GM21619 (cell line): ENCODE measurements at regions not wholly inside any gene's neighbourhood (a gene's known extent, or its start where the extent isn't known, plus 50 kb on each side); places are given as distances from the start of the nearest gene placed in this dataset.
"Not testable (repeated sequence)": the region's sequence is repeated elsewhere in the genome, so short reads cannot be mapped to it uniquely, and the experiment has no call there.

Source experiments
- ATAC-seq: cut with Tn5 transposase; IDR thresholded peaks from one replicate; pipeline ENCODE4 v1.9.1; 2021; ENCODE audit not compliant: unreplicated experiment

DNA sequence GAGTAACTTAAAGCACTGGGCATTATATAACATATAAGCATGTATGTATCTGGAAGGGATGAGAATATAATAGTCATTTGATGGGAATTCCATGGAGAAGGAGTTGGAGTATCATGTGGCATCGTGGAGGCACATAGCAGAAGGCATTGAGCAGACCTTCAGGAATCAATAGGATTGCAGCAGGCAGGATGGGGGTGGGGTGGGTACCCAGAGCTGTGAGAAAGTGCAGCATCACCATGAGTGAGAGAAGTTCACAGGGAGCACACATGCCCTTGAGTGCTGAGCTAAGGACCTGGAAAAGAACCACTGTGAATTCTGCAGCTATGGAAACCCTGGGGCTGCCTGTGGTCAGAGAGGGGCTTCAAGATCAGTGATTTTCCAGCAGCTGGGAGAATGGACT is 57.3 kb downstream of the MED10 start:
- no peak for ATAC-seq

DNA sequence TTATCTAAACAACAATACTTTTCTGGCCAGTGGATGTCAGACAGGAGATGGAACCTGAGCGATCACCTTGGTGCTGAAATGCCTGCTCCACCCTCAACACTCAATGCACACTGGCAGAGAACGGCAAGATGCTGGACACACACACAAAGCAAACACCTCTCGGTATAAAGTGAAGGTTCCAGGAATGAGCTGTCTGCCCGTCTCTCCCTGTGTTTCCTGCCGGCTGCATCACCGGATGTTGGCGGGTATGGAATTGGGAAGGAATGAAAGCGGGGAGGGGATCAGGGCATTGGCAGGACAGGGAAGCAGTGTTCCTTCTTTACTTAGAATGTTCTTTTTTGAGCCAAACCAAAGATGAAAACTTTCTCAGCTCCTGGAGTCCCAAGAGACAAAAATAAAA is 59.2 kb downstream of the MED10 start:
- no peak for ATAC-seq

- ATAC-seq: no peak
Observed at GRCh38 chr5:6317116-6317798, 61.1 kb downstream of the MED10 start.

- ATAC-seq: no peak
Observed at GRCh38 chr5:6315580-6315979, 62.8 kb downstream of the MED10 start.

DNA sequence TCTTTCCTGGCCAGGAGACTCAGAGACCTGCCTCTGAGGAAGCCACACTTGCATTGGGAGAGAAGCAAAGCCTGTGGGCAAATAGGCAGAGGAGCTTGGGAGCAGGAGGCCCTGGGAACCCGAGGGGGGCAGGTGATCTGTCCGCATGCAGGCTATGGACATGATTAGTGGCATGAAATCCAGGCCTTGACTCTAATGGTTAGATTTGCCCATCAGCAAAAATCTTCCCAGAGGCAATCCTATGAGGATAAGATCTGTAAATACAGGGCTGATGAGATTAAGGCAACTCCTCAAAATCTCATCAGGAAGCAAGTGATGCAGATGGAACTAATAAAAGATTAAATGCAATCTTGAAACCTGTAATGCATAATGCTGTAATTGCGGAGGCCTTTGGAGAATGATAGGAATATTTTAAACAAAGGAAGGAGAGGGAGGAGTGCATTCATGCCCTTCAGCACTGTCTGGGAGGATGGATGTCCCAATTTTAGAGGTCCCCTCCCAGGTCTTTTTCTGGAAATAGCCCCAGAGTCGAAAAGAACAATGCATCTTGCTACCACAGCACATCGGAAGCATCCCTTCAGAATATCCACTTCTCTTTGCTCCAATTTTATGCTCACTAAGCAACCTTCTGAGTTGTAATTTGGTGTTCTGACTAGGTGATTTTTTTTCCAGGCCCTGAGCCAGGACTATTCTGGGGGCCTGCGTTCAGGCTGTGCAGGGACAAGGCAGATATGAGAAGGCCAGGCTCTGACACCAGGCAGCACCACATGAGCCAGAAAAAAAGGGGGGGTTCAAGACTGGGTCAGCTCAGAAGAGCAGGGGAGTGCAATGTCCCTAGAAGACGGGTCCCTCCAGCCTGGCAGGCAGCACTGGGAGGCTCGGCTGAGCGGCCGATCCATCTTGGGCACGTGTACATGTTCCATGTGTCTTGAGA is 66.5 kb downstream of the MED10 start:
- ATAC-seq: no peak

- no peak for ATAC-seq
Observed at GRCh38 chr5:6309949-6310348, 68.4 kb downstream of the MED10 start.

DNA sequence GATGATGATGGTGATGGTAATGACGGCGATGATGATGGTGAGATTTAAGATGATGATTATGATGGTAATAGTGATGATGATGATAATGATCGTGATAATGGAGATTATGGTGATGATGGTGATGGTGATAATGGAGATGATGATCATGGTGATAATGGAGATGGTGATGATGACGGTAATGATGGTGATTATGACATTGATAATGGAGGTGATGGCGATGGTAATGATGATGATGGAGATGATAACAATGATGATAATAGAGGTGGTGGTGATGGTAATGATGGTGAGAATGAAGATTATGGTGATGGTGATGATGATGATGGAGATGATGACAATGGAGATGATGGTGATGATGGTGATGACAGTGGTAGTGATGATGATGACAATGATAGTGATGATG is 69.7 kb downstream of the MED10 start:
- ATAC-seq: no peak

GRCh38 chr5:6307304-6307703 is 71.0 kb downstream of the MED10 start:
- ATAC-seq: no peak

- ATAC-seq: no peak
Observed at GRCh38 chr5:6305853-6306252, 72.5 kb downstream of the MED10 start.

DNA sequence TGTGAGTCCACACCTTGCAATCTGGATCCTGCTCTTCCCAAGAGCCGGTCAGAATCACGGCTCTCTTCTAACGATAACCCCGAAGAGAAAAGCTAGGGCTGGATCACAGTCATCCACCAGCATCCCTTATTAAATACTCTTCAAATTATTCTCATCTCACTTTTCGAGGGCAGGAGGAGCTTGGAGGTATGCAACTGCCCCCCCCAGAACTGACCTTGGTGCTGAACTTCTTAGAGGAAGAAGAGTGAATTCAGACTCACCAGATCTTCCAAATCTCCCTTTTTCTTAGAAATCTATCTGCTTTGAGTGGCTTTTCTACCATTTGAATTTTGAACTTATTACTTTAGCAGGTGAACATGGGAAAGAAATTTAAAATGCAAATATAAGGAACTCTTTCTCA is 75.7 kb downstream of the MED10 start:
- ATAC-seq: no peak

DNA sequence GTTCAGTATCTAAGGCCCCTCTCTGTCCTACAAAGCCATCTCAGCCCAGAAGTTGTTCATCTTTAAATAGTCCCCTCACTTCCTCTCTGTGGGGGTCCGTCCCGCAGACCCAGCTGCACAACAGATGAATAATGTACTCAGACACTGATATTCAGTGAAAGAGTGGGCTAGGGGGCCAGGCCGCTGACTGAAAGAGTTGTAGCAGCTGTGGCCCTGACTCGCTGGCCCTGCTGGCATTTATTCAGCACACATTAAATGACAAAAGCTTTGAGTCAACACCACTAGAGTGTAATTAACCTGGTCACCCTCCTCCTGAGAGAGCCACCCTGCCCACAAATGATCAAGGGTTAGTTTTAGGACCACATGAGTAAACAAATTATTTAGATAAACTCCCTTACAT is 76.3 kb downstream of the MED10 start:
- ATAC-seq: no peak

- no peak for ATAC-seq
Observed at GRCh38 chr5:6296524-6296923, 81.8 kb downstream of the MED10 start.

DNA sequence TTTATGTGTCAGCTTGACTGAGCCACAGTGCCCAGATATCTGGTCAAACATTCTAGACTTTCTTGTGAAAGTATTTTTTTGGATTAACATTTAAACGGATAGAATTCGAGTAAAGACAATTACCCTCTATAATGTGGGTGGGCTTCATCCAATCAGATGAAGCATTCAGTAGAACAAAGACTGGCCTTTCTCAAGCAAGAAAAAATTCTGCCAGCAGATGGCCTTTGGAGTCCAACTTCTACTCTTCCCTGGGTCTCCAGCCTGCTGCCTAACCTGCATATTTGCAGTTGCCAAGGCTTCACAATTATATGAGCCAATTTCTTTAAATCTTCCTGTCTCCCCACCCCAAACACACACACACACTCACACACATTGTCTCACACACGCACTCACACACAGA is 86.4 kb downstream of the MED10 start:
- no peak for ATAC-seq

DNA sequence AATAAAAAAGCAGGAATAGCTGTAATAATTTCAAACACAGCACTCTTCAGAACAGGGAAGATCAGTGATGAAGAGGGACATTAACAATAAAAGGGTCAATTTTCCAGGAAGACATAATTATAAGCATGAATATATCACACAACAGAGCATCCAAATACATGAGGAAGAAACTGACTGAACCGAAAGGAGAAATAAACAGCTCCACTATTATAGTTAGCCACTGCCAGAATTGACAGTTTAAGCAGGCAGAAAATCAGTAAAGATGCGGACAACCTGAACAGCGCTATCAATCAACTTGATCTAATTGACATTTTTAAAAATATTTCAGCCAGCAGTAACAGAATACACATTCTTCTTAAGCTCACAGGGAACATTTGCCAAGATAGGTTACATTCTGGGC is 89.1 kb downstream of the MED10 start:
- ATAC-seq: no peak

DNA sequence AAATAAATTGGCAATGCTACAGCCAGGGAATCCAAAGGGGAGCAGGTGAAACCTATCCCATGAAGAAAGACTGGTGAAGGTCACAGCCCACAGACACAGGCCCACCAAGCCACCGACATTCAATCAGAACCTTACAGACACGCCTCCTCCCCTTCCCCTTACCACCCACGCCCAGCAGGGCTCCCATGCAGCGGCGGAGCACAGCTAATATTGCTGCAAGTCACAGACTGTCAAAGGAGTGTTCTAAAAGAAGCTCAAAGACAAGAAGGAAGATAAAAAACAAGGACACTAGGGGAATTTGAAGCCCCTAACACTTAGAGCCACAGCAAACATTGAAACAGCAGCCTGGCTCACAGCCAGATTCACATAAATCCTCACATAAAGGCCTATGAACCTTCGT is 91.2 kb downstream of the MED10 start:
- no peak for ATAC-seq

DNA sequence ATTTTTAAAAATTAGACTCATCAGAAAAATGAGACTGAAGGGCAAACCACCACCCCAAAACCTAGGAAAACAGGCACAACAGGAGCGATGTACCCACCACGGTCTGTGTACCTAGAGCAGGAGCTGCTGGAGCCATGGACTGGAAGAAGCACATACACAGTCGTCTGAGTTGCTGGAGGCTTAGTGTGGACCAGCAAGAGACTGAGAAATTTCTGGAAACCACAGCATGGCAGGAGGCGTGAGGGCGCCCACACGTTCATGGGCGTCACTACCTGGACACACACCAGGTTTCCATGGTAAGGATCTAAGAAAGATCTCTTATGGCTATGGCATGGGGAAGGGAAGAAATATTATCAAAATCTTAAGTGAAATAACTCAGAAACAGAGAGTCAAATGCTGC is 91.9 kb downstream of the MED10 start:
- ATAC-seq: no peak

GRCh38 chr5:6284491-6284890 is 93.9 kb downstream of the MED10 start:
- ATAC-seq: not testable (repeated sequence)

GRCh38 chr5:6282352-6282751 is 96.0 kb downstream of the MED10 start:
- ATAC-seq: no peak

DNA sequence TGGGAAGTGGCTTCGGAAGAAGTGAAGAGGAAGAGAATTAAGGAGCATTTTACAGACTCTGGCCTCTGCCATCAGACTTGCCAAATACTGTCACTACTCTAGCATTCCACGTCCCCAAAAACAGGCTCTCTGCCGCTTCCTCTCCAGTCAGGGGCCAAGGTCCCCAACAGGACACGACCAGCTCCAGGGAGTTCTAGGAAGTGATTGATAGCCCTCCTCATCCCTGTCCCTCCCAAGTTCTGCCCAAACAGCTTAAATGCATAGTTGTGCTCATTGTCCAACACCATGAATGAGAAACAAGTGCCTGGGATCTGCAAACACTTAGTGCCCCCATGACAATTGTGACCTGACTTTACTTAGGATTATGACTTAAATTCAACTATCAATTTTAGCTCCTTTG is 96.5 kb downstream of the MED10 start:
- no peak for ATAC-seq

GRCh38 chr5:6280425-6281100 is 97.8 kb downstream of the MED10 start:
- no peak for ATAC-seq

DNA sequence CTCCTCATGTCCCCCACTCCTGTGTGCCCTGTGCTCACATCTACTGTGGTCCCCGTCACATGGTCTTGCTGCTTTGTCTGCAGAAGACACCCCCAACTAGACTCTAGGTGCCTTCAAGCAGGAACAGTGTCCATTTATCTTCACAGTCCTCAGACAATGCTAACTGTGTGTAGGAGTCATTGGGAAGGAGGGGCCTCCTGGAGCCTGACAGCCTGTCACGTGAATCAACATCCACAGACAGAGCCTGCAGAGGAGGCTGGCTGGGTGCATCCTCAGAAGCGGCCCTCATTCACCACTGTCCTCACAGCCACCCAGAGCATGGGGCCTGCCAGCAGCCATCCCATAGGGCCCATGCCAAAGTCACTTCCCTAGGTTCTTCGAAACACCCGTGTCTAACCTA is 98.7 kb downstream of the MED10 start:
- no peak for ATAC-seq
